Heart left ventricle (tissue), 13 donors: ENCODE measurements at regions not wholly inside any gene's neighbourhood (a gene's known extent, or its start where the extent isn't known, plus 50 kb on each side); places are given as distances from the start of the nearest gene placed in this dataset.

Experiments
- POLR2A ChIP-seq, 2 donors: fragments of 450-650 bp; IDR thresholded peaks; one replicate each; pipeline ENCODE4 v1.6.1; 2017; ENCODE audit warnings: antibody characterized with exemption in 2 of 2, mild to moderate bottlenecking in 2 of 2, moderate library complexity in 2 of 2
- TF ChIP-seq, protein P1 (sequence below), 12 donors: fragments of 200-600 bp; sonication (generic) in 4 of 12; IDR thresholded peaks; one replicate each; pipeline versions ENCODE4 v1.5.0 to v1.8.0; 2018 to 2022; ENCODE audit warnings: antibody characterized with exemption in 12 of 12, mild to moderate bottlenecking in 5 of 12
- donor health status: ischemic (EF 13 %, LVEDD 7.1; RV severe dilation, severe dysfunction).
- donor health status: DM: no; HTN: yes; CAD: no.
- donor health status: DM: no; HTN: no; CAD: no.
- donor health status: ischemic (EF 25% LVEDD 6.9; RV normal size, moderate dysfunction).
- donor health status: ischemic (EF 25% LVEDD 5.7; RV mildly dilated, moderate dysfunction).
- donor health status: ischemic (EF 35%, LVEDD 5.7; RV mildly dilated, moderate dysfunction).
- donor health status: nonischemic (EF 11% LVEDD 7.7; RV severe dilation, severe dysfunction).
- donor health status: DM: yes; HTN: yes; CAD: no.
- donor health status: PGD.
- donor health status: ischemic (EF 29% LVEDD 5.4; RV normal size, mild dysfunction).
- donor health status: nonischemic (EF 23%, LVEDD 6.1; RV moderate dilation, normal function).

DNA sequence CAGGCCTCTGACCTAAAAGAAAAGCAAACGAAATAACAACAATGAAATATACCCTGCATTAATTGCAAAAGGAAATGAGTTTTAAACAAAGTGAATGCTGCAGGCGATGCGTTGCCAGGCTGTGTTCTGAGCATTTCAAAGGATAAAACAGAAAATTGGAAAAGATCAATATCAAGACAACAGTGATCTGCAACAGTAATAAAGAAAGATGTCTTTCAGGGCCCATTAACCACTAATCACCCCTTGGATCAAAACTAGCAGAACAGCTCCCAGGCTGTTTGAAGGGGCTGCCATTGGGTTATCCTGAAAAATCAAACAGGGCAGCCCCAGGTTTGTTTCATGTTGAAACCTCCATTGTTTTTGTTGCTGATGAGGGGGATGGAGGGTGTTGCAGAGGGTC lies 219.2 kb downstream of the FGFR2 start:
- TF ChIP-seq, protein P1, sequence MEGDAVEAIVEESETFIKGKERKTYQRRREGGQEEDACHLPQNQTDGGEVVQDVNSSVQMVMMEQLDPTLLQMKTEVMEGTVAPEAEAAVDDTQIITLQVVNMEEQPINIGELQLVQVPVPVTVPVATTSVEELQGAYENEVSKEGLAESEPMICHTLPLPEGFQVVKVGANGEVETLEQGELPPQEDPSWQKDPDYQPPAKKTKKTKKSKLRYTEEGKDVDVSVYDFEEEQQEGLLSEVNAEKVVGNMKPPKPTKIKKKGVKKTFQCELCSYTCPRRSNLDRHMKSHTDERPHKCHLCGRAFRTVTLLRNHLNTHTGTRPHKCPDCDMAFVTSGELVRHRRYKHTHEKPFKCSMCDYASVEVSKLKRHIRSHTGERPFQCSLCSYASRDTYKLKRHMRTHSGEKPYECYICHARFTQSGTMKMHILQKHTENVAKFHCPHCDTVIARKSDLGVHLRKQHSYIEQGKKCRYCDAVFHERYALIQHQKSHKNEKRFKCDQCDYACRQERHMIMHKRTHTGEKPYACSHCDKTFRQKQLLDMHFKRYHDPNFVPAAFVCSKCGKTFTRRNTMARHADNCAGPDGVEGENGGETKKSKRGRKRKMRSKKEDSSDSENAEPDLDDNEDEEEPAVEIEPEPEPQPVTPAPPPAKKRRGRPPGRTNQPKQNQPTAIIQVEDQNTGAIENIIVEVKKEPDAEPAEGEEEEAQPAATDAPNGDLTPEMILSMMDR (IDR thresholded peaks at IDR 0.05) = no peak
- no peak for TF ChIP-seq POLR2A (IDR thresholded peaks at IDR 0.05)
